ENCODE measurements at regions not wholly inside any gene's neighbourhood (a gene's known extent, or its start where the extent isn't known, plus 50 kb on each side); places are given as distances from the start of the nearest gene placed in this dataset.

DNA sequence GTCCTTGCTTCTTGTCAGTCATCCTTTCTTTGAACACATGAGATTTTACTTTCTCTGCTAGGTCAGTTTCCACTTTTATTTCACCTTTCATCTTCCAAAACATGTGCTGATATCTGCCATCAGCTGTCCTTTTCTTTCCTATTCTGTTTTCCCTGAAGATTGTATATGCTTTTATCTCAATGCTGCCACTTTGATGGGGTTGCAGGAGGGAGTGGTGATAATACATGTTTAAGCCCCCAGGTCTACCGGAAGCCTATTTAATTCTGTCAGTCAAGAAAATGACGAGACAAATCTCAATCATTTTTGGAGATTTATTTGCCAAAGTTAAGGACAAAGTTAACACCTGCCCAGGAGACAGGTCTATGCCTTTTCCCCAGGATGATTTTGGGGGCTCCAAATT lies 73.8 kb downstream of the MRPL32 start:
- CTCF ChIA-PET (ENCODE audit: partially characterized antibody) = no interaction called here
- FAIRE-seq = no peak
- TF ChIP-seq SP2 (IDR thresholded peaks at IDR 0.05; ENCODE audit: low read length) (no peak), CBX5 (IDR thresholded peaks at IDR 0.05; ENCODE audit: low read depth, low read length) (no peak)

More for the DNA sequence above, 73.8 kb downstream of the MRPL32 start:
- Histone ChIP-seq H4K8ac (ENCODE audit: extremely low read depth, insufficient read depth, low read length) (no peak overlapping the region), H3K56ac (replicated peaks; ENCODE audit: insufficient read length, low read depth, low read length) (no peak overlapping the region), H3K4me1 (replicated peaks in 1 of 4; ENCODE audit: control insufficient read depth in 3 of 4, insufficient read depth in 4 of 4, low read length in 3 of 4) (peaks cover 2 to 5% (median 2%) of the 10 kb centered on the region in 4 experiments; a peak in 4 of 7 replicates), H2BK15ac (ENCODE audit: low read length) (no peak overlapping the region), H3K79me2 (ENCODE audit: control insufficient read depth in 1 of 2, insufficient read depth in 2 of 2, low read length in 2 of 2) (no peaks in the 10 kb centered on the region), H2BK12ac (ENCODE audit: low read depth, low read length) (no peak overlapping the region), H3K79me1 (ENCODE audit: low read depth, low read length) (no peaks in the 10 kb centered on the region), H4K91ac (replicated peaks; ENCODE audit: insufficient read length, low read length) (no peak overlapping the region), H2BK20ac (ENCODE audit: low read length) (no peak overlapping the region), H2AFZ (ENCODE audit: low read length) (no peak overlapping the region), H3K4me3 (ENCODE audit: extremely low read depth in 1 of 4, insufficient read depth in 2 of 4, low read depth in 3 of 4, low read length in 4 of 4) (no peak overlapping the region), H2BK120ac (replicated peaks; ENCODE audit: low read depth, low read length) (no peak overlapping the region), H3K18ac (ENCODE audit: extremely low read depth, low read length) (no peak overlapping the region), H3K23me2 (ENCODE audit: low read depth, low read length) (no peaks in the 10 kb centered on the region; the same call in 1 of the 2 replicates), H3K4me2 (ENCODE audit: insufficient read depth in 1 of 2, low read depth in 2 of 2, low read length in 2 of 2) (no peak overlapping the region), H4K5ac (ENCODE audit: insufficient read length, low read depth, low read length) (no peak overlapping the region), H3K9me3 (ENCODE audit: insufficient read depth in 2 of 2, low read depth in 1 of 2, low read length in 1 of 2) (no peaks in the 10 kb centered on the region), H3K27me3 (replicated peaks in 1 of 4; ENCODE audit: control insufficient read depth in 3 of 4, extremely low read depth in 1 of 4, insufficient read depth in 3 of 4, low read length in 3 of 4) (no peaks in the 10 kb centered on the region), H4K20me1 (replicated peaks in 1 of 2; ENCODE audit: control insufficient read depth in 1 of 2, insufficient read depth in 2 of 2, low read length in 2 of 2) (no peaks in the 10 kb centered on the region), H3K4ac (replicated peaks; ENCODE audit: insufficient read length, low read depth, low read length) (no peak overlapping the region), H3K14ac (ENCODE audit: insufficient read length) (no peak overlapping the region), H2AK5ac (ENCODE audit: low read depth, low read length) (no peak overlapping the region), H3K36me3 (ENCODE audit: control insufficient read depth in 2 of 4, insufficient read depth in 4 of 4, low read length in 3 of 4) (no peaks in the 10 kb centered on the region), H2BK5ac (ENCODE audit: low read depth, low read length) (0 out of 2 replicates have a peak overlapping the region, but pooled peaks have one; percentile 20), H3K23ac (ENCODE audit: insufficient read length) (no peak overlapping the region), H3K27ac (ENCODE audit: low read depth, low read length) (no peak overlapping the region), H3K9ac (replicated peaks in 1 of 4; ENCODE audit: extremely low read depth in 1 of 4, low read depth in 3 of 4, low read length in 3 of 4) (no peak overlapping the region)
- POLR2A ChIA-PET (ENCODE audit: partially characterized antibody) = no interaction called here
- no peak for DNase-seq (ENCODE audit: low read depth in 1 of 2, low spot score in 2 of 2)
- 95% methylated on average over 2 of the region's 2 CpGs; no CpG with 5 or more reads in 1 of the 2 experiments for WGBS, 2 experiments (ENCODE audit: extremely low coverage in 1 of 2, insufficient coverage in 1 of 2, insufficient read length in 1 of 2, insufficient replicate concordance in 2 of 2, low coverage in 1 of 2, low lambda C conversion rate in 2 of 2, missing lambda C conversion rate in 1 of 2)

Data from H1 (cell line).